Iris pigment epithelial cell (primary cell): ENCODE measurements at regions not wholly inside any gene's neighbourhood (a gene's known extent, or its start where the extent isn't known, plus 50 kb on each side); places are given as distances from the start of the nearest gene placed in this dataset.

ENCODE experiments used
- DNase-seq: peaks from one replicate; pipeline ENCODE4 v3.0.0-alpha.2; 2011; ENCODE audit warnings: low read depth

DNA sequence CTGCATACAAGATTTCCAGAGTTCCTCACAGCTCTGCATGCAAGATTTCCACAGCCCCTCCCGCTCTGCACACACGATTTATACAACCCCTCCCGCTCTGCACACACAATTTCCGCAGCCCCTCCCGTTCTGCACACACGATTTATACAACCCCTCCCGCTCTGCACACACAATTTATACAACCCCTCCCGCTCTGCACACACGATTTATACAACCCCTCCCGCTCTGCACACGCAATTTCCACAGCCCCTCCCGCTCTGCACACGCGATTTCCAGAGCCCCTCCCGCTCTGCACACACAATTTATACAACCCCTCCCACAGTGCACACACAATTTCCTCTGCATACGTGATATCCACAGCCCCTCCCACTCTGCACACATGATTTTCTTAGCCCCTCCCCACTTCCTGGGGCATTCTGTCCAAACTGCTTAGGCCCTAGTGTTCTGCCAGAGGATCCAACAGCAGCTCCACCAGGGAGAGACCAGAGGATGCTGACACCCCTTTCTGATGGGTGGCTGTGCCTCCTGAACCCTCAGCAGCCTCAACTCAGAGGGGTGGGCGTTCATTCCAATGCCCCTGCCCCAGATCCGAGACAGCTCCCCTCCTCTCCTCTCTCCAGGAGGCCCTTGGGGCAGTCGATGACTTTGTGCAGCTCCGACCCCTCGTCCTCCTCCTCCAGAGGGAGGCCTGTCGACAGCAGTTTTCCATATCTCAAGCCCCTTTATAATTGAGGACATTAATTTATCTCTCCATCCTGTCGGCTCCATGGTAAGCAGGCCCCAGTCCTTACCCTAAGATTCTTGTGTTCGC is 671.7 kb downstream of the BRD1 start:
- no peak for DNase-seq

- no peak for DNase-seq
Measured at GRCh38 chr22:49155039-49155769, 672.5 kb downstream of the BRD1 start.

- no peak for DNase-seq
Measured at GRCh38 chr22:49154433-49154832, 673.2 kb downstream of the BRD1 start.

GRCh38 chr22:49153921-49154320 is 673.8 kb downstream of the BRD1 start:
- DNase-seq, result no peak

- no peak for DNase-seq
Measured at GRCh38 chr22:49152939-49153770, 674.5 kb downstream of the BRD1 start.

DNA sequence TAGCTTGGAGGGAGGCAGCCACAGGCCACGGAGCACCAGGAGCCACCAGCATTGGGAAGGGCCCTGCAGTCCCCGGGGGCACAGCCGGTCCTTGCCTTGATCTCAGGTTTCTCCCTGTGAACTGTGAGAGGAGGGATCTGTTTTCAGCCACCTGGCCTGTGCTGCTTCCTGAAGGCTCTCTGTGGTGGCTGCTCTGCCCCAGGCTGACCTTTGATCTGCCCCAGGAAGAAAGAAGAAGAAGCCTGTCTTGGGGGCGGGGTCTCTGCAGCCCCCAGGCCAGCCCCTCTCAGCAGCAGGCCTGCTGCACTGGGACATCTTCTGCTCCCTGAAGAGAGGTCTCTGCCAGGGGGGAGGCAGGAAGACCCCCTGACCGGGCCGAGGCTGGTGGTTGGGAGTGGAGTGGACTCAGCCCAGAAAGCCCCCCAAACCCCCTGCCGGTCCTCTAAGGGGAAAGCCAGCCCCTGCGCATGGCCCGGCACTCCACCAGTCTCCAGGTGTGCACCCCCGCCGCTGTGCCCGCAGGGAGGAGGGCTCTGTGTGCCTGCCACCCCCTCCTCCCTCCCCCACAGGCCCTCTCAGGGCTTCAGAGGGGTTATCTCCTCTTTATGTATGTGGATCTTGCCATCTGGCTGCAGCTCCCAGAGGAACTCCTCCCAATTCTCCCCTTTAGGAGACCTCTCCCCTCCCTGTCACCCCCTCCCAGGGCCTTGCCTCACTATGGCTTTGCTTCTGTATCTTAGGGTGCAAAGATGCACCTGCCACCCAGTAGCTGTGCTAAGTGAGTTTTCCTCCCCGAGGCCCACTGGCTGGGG is 675.3 kb downstream of the BRD1 start:
- DNase-seq, result no peak

- DNase-seq, result no peak
Measured at GRCh38 chr22:49151256-49152126, 676.2 kb downstream of the BRD1 start.

DNA sequence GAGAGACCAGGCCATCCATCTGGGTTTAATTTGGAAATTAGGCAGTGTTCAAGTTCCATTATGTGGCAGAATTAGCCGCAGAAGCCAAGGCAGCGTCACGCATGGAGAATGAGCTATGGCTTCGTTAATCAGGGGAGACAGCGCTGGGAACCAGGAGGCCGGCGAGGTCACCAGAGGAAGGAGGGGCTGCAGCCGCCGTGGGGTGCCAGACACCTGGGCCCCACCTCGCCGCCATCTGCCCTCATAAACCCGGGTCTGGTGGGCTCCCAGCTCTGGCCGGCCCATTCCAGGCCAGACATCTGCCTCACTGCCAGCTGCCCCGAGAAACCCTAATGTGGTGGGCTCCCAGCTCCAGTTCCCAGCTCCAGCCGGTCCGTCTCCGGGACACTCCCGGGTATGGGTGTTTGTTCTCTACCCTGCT is 676.9 kb downstream of the BRD1 start:
- DNase-seq, result no peak

DNA sequence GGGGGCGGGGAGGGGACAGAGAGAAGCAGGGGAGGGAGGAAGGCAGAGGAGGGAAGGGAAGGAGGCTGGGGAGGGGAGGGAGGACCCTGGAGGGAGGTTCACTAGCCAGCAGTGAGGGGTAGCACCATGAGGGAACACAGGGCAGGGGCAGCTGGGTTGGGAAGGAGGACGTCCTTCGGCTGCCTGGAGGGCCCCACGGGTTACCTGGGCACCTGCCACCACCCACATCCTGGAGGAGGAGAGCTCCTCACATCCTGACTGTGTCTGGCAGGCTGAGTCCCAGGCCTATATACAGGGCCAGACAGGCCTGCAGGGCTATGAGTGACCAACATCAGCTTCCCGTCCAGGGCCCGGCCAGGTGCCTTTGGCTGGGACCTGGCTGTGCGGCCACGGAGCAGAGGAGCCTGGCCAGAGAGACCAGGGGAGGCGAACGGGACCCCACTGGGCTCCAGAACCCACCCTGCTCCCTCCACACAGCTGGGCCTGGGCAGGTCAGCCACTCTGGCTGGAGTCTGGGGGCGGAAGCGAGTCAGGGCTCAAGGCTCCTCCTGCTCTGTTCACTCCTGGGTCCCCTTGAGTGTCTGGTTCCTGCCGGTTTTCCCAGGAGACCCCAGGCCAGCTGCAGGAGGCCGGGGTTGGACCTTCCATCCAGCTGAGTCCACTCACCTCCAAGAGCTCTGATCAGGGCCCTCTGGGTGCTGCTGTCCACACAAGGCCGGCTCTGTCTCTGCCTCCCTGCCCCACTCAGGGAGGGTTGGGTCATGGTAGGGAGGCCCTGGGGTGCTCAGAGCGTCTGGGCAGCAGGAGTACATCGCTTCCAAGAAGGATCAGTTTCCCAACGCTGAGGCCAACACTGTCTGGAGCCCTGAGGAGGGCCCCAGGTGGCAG is 677.7 kb downstream of the BRD1 start:
- DNase-seq, result no peak

GRCh38 chr22:49148895-49149418 is 678.7 kb downstream of the BRD1 start:
- DNase-seq, result no peak

DNA sequence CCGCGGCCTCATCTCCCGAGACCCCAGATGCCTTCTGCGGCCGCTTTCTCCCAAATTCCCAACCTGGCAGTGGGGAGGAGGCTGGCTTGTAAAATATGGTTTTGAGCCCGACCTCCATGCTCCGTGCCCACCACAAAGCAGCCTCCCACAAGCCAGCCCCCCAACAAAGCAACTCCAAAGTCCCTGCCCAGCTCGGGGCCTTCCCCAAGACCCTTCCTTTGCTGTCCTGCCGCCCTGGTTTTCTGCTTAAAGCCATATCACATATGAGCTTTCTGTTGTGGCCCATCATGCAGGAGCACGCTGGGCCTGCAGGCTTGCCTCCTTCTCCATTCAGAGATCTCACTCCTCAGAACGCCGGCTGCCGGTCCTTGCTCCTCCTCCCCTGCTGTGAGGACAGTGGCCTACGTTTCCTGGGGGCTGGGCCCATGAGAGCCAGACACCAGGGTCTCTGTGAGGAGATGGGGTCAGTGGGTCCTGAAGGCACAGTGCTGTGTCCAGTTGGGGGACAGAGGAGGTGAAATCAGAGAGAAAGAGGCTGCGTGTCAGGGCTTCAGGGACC is 680.0 kb downstream of the BRD1 start:
- no peak for DNase-seq

- DNase-seq, result no peak
Measured at GRCh38 chr22:49147171-49147570, 680.5 kb downstream of the BRD1 start.

- no peak for DNase-seq
Measured at GRCh38 chr22:49146511-49146910, 681.2 kb downstream of the BRD1 start.

DNA sequence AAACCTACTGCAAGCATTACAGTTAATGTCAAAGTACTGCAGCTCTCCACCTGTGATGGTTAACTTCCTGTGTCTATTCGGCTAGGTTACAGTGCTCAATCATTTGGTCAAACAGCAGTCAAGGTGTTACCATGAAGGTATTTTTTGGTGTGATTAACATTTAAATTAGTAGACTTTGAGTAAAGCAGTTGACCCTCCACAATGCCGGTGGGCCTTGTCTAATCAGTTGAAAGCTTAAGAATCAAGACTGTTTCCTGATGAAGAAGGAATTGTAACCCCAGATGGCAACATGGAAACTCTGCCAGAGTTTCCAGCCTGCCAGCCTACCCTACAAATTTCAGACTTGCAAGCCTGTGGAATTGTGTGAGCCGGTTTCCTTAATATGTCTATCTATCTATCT is 683.9 kb downstream of the BRD1 start:
- DNase-seq, result no peak

- DNase-seq, result no peak
Measured at GRCh38 chr22:49142891-49143290, 684.8 kb downstream of the BRD1 start.

- DNase-seq, result no peak
Measured at GRCh38 chr22:49142296-49142695, 685.4 kb downstream of the BRD1 start.

DNA sequence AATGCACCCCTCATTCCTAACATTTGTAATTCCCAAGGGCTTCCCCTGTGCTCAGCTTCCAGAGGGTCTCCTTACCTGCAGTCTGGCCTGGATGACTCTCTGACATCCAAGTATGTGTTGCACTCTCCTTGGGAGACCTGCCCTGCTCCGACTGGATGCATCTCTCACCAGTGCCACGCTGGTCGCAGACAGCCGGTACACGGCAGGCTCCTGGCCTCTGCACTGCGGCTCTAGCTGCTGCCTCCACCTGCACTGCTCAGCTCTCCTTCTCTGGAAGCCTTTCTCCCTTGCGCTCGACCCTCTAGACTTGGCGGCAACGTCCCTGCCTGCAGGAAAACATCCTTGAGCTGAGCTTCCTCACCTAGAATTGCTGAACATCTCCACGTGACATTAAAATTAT is 685.9 kb downstream of the BRD1 start:
- no peak for DNase-seq

DNA sequence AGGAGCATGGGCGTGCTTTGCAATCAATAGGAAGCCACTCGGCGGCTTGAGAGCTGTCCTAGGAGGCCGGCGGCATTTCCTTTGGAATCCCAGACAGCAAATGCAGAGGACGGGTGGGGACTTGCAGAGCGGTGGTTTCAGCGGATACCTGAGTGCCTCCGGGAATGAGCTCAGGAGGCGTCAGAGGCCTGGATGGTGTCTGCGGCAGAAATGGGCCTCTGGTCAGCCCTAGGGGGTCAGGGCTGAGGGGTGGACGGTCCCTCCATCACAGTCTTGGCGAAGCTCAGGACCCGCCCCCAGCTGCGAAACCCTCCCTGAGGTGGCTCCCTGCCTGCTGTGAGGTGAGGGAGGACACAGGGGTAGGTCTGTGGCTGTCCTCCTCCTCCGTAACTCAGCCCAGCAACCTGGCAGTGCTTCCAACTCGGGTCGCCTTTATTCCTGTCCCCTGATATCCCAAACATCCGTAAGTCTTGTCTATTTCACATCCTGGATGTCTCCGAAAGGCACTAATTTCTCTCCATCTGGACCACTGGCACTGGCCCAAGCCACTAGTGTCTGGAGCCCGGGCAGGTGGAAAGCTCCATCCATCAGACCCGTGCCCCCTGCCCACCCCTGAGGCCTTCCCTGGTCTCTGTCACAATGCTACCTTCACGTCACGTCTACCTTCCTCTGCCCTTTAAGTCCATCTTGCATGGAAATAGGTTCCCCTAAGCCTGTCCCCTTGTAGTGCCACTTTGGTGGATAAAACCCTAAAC is 686.6 kb downstream of the BRD1 start:
- no peak for DNase-seq
